SK-N-SH (cell line): ENCODE measurements at regions not wholly inside any gene's neighbourhood (a gene's known extent, or its start where the extent isn't known, plus 50 kb on each side); places are given as distances from the start of the nearest gene placed in this dataset.

Experiments
- CTCF ChIA-PET: fragments of 300-600, 350-600 bp; formaldehyde crosslinking; extraction: SDS; loops from one replicate; lab custom pipeline; 2021; lab: Yijun Ruan, JAX
- POLR2A ChIA-PET: fragments of 350-600 bp; sonication (Branson Sonifier 250); formaldehyde crosslinking; extraction: SDS; loops from one replicate; lab custom pipeline; 2020; ENCODE audit warnings: antibody characterized with exemption, inconsistent platforms; lab: Yijun Ruan, JAX
- DNase-seq: peaks from one replicate; pipeline ENCODE4 v3.0.0; 2012
- H2AFZ ChIP-seq: fragments of 200-600 bp; sonication (generic); 2 replicates; pipeline ENCODE4 v1.8.1; 2016; ENCODE audit warnings: antibody characterized with exemption, mild to moderate bottlenecking, low read depth
- H3F3A ChIP-seq: fragments of 200-600 bp; sonication (generic); replicated peaks from 2 replicates; pipeline ENCODE3; 2016; ENCODE audit warnings: antibody characterized with exemption, mild to moderate bottlenecking; ENCODE audit not compliant: insufficient read depth
- H3K27ac ChIP-seq, 2 experiments: fragments of 200-500 bp in 1 of 2; fragments of 200-600 bp in 1 of 2; sonication (Bioruptor generic) in 1 of 2; sonication (generic), shearing (Covaris generic) in 1 of 2; 2 replicates each; pipeline versions ENCODE4 v1.5.1 to v1.6.1; 2014 to 2016; ENCODE audit warnings: low read depth in 2 of 2, inconsistent platforms in 1 of 2, low read length in 1 of 2, mild to moderate bottlenecking in 1 of 2, mixed read lengths in 1 of 2
- H3K27me3 ChIP-seq: fragments of 200-600 bp; sonication (generic), shearing (Covaris generic); 2 replicates; pipeline ENCODE4 v1.6.1; 2016; ENCODE audit warnings: mixed run types; ENCODE audit not compliant: insufficient read depth
- H3K36me3 ChIP-seq, 2 experiments: fragments of 200-500 bp in 1 of 2; fragments of 200-600 bp in 1 of 2; sonication (Bioruptor generic) in 1 of 2; sonication (generic) in 1 of 2; replicated peaks in 1 of 2; 2 replicates each; pipeline versions ENCODE3 to v1.5.1; 2014 to 2016; ENCODE audit warnings: low read length in 1 of 2, mild to moderate bottlenecking in 1 of 2; ENCODE audit not compliant: insufficient read depth in 2 of 2, control insufficient read depth in 1 of 2
- H3K4me1 ChIP-seq, 2 experiments: fragments of 200-500 bp in 1 of 2; fragments of 200-600 bp in 1 of 2; sonication (Bioruptor generic) in 1 of 2; sonication (generic), shearing (Covaris generic) in 1 of 2; 2 replicates each; pipeline versions ENCODE4 v1.5.1 to v1.6.1; 2014 to 2016; ENCODE audit warnings: low read depth in 1 of 2, low read length in 1 of 2, mixed run types in 1 of 2; ENCODE audit not compliant: insufficient read depth in 2 of 2, control insufficient read depth in 1 of 2
- H3K4me2 ChIP-seq: fragments of 200-600 bp; sonication (generic), shearing (Covaris generic); 2 replicates; pipeline ENCODE4 v1.6.1; 2017; ENCODE audit warnings: mixed run types
- H3K4me3 ChIP-seq, 2 experiments: fragments of 200-500 bp in 1 of 2; fragments of 200-600 bp in 1 of 2; sonication (Bioruptor generic) in 1 of 2; sonication (generic), shearing (Covaris generic) in 1 of 2; 2 replicates each; pipeline versions ENCODE4 v1.5.1 to v1.8.1; 2014 to 2016; ENCODE audit warnings: low read depth in 2 of 2, inconsistent platforms in 1 of 2, low read length in 1 of 2, mild to moderate bottlenecking in 1 of 2, mixed read lengths in 1 of 2, moderate library complexity in 1 of 2
- H3K79me2 ChIP-seq: fragments of 200-600 bp; sonication (generic); 2 replicates; pipeline ENCODE4 v1.8.1; 2017; ENCODE audit warnings: mild to moderate bottlenecking; ENCODE audit not compliant: insufficient read depth
- H3K9ac ChIP-seq: fragments of 200-600 bp; sonication (generic); 2 replicates; pipeline ENCODE4 v1.6.1; 2017; ENCODE audit warnings: mixed run types
- H3K9me2 ChIP-seq: fragments of 200-600 bp; sonication (generic); 2 replicates; pipeline ENCODE4 v1.6.1; 2017; ENCODE audit warnings: mixed run types
- H3K9me3 ChIP-seq: fragments of 200-600 bp; sonication (generic); 2 replicates; pipeline ENCODE4 v1.6.1; 2017; ENCODE audit warnings: mixed run types, mild to moderate bottlenecking, moderate library complexity
- H4K20me1 ChIP-seq: fragments of 200-600 bp; sonication (generic); 2 replicates; pipeline ENCODE4 v1.6.1; 2017; ENCODE audit warnings: mild to moderate bottlenecking, mixed run types; ENCODE audit not compliant: insufficient read depth
- CHD2 ChIP-seq: fragments of 150-350 bp; IDR thresholded peaks from 2 replicates; pipeline ENCODE4 v1.6.1; 2018; ENCODE audit warnings: low read length; ENCODE audit not compliant: partially characterized antibody
- EP300 ChIP-seq, 2 experiments: IDR thresholded peaks; 2 replicates each; pipeline versions ENCODE4 v1.4.0 to v1.6.1; 2012; ENCODE audit warnings: borderline replicate concordance in 1 of 2, low read depth in 1 of 2, low read length in 1 of 2
- EZH2phosphoT487 ChIP-seq: fragments of 200-600 bp; sonication (generic); IDR thresholded peaks from 2 replicates; pipeline ENCODE4 v1.6.1; 2017; ENCODE audit warnings: low read depth, mixed run types, mild to moderate bottlenecking, antibody characterized with exemption, moderate library complexity, borderline replicate concordance
- FOXJ3 ChIP-seq: sonication (generic); formaldehyde crosslinking; IDR thresholded peaks from 2 replicates; pipeline ENCODE4 v1.5.1; 2020; ENCODE audit warnings: mild to moderate bottlenecking, missing genetic modification reagents
- FOXM1 ChIP-seq: IDR thresholded peaks from 2 replicates; pipeline ENCODE4 v1.4.0; 2012; ENCODE audit warnings: low read depth, mild to moderate bottlenecking
- GATA2 ChIP-seq: sonication (generic); formaldehyde crosslinking; IDR thresholded peaks from 2 replicates; pipeline ENCODE4 v1.5.0; 2020; ENCODE audit warnings: mild to moderate bottlenecking, missing genetic modification reagents
- IRF3 ChIP-seq: fragments of 150-350 bp; IDR thresholded peaks from 2 replicates; pipeline ENCODE4 v1.6.1; 2016; ENCODE audit warnings: mild to moderate bottlenecking, low read depth, low read length
- JUND ChIP-seq: IDR thresholded peaks from 2 replicates; pipeline ENCODE4 v1.4.0; 2012
- MXI1 ChIP-seq: IDR thresholded peaks from 2 replicates; pipeline ENCODE4 v1.6.1; 2012; ENCODE audit warnings: mild to moderate bottlenecking, low read depth, low read length, improper control_type of control experiment
- RXRA ChIP-seq: IDR thresholded peaks from 2 replicates; pipeline ENCODE4 v1.4.0; 2012; ENCODE audit warnings: low read depth, mild to moderate bottlenecking, borderline replicate concordance
- SIN3A ChIP-seq: IDR thresholded peaks from 2 replicates; pipeline ENCODE4 v1.6.1; 2012; ENCODE audit warnings: low read depth, mild to moderate bottlenecking, low read length, moderate library complexity, borderline replicate concordance
- TAF1 ChIP-seq: IDR thresholded peaks from 2 replicates; pipeline ENCODE4 v1.6.1; 2012; ENCODE audit warnings: low read depth, mild to moderate bottlenecking, low read length, moderate library complexity, borderline replicate concordance
- TCF12 ChIP-seq: IDR thresholded peaks from 2 replicates; pipeline ENCODE4 v1.4.0; 2012
- TEAD4 ChIP-seq: IDR thresholded peaks from 2 replicates; pipeline ENCODE4 v1.4.0; 2012; ENCODE audit warnings: mild to moderate bottlenecking, borderline replicate concordance; ENCODE audit not compliant: insufficient read depth
- YY1 ChIP-seq: IDR thresholded peaks from 2 replicates; pipeline ENCODE4 v1.4.0; 2012; ENCODE audit warnings: low read depth, mild to moderate bottlenecking
- ZBTB33 ChIP-seq: IDR thresholded peaks from 2 replicates; pipeline ENCODE4 v1.4.0; 2012; ENCODE audit warnings: low read depth, borderline replicate concordance
- WGBS: methylation state at CpG from one replicate; pipeline ENCODE4 v1.1.6; 2017; ENCODE audit warnings: low lambda C conversion rate; 5-methylcytosine and 5-hydroxymethylcytosine counted together
- TF ChIP-seq, protein P1 (sequence below): IDR thresholded peaks from 2 replicates; pipeline ENCODE4 v1.6.1; 2012; ENCODE audit warnings: mild to moderate bottlenecking, low read depth, low read length, moderate library complexity
- TF ChIP-seq, protein P2 (sequence below): IDR thresholded peaks from 2 replicates; pipeline ENCODE4; 2012
- TF ChIP-seq, protein P3 (sequence below): IDR thresholded peaks from 2 replicates; pipeline ENCODE4 v1.4.0; 2012; ENCODE audit warnings: low read depth, borderline replicate concordance

- Histone ChIP-seq H3K9me2 (no peaks in the 10 kb centered on the region), H3K79me2 (no peaks in the 10 kb centered on the region), H3K36me3 (no peaks in the 10 kb centered on the region), H4K20me1 (no peaks in the 10 kb centered on the region), H3F3A (no peaks in the 10 kb centered on the region), H2AFZ (no peak overlapping the region), H3K9ac (no peak overlapping the region), H3K27ac (no peak overlapping the region), H3K9me3 (no peaks in the 10 kb centered on the region; the same call in 1 of the 2 replicates), H3K4me3 (no peak overlapping the region), H3K4me2 (no peak overlapping the region), H3K27me3 (no peaks in the 10 kb centered on the region), H3K4me1 (no peaks in the 10 kb centered on the region)
- POLR2A ChIA-PET = no interaction called here
- TF ChIP-seq MXI1 (no peak), TEAD4 (no peak), EZH2phosphoT487 (no peak), RXRA (no peak), FOXM1 (no peak), EP300 (IDR thresholded peaks at IDR 0.05; ENCODE audit: borderline replicate concordance in 1 of 2, low read depth in 1 of 2, low read length in 1 of 2) (no peak), IRF3 (no peak), TAF1 (no peak), SIN3A (no peak), JUND (no peak)
- TF ChIP-seq, protein P1, sequence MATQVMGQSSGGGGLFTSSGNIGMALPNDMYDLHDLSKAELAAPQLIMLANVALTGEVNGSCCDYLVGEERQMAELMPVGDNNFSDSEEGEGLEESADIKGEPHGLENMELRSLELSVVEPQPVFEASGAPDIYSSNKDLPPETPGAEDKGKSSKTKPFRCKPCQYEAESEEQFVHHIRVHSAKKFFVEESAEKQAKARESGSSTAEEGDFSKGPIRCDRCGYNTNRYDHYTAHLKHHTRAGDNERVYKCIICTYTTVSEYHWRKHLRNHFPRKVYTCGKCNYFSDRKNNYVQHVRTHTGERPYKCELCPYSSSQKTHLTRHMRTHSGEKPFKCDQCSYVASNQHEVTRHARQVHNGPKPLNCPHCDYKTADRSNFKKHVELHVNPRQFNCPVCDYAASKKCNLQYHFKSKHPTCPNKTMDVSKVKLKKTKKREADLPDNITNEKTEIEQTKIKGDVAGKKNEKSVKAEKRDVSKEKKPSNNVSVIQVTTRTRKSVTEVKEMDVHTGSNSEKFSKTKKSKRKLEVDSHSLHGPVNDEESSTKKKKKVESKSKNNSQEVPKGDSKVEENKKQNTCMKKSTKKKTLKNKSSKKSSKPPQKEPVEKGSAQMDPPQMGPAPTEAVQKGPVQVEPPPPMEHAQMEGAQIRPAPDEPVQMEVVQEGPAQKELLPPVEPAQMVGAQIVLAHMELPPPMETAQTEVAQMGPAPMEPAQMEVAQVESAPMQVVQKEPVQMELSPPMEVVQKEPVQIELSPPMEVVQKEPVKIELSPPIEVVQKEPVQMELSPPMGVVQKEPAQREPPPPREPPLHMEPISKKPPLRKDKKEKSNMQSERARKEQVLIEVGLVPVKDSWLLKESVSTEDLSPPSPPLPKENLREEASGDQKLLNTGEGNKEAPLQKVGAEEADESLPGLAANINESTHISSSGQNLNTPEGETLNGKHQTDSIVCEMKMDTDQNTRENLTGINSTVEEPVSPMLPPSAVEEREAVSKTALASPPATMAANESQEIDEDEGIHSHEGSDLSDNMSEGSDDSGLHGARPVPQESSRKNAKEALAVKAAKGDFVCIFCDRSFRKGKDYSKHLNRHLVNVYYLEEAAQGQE = no peak
- TF ChIP-seq, protein P2, sequence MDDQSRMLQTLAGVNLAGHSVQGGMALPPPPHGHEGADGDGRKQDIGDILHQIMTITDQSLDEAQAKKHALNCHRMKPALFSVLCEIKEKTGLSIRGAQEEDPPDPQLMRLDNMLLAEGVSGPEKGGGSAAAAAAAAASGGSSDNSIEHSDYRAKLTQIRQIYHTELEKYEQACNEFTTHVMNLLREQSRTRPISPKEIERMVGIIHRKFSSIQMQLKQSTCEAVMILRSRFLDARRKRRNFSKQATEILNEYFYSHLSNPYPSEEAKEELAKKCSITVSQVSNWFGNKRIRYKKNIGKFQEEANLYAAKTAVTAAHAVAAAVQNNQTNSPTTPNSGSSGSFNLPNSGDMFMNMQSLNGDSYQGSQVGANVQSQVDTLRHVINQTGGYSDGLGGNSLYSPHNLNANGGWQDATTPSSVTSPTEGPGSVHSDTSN = no peak
- DNase-seq = no peak
- CTCF ChIA-PET = interaction anchor here (1.0 kb wide), 1 partner anchor 11 kb away, joined by 3 read pairs; no protein-coding TSS in a partner anchor
Measured at GRCh38 chr16:35480988-35481387, 2021.6 kb downstream of the TP53TG3F start.

DNA sequence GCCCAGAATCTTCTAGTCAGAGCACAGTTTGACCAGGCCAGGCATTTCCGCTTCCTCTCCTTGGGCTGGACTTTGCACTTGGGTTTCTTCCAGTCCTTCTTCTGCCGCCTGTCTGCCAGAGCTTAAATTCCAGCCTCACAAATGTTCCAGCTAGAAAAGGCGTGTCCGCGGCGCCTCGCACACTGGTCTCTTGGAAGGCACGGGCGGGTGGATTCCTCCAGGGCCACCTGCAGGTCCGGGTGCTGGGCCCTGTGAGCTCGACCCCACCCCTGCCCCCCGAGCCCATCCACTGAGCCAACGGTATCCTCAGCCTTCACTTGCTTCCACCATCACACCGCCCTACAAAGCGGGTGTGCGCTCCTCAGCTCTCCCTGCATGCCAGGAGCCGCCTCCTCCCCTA is 2026.5 kb downstream of the TP53TG3F start:
- Histone ChIP-seq H3K4me2 (no peak overlapping the region), H3K4me3 (no peak overlapping the region), H3K27me3 (no peaks in the 10 kb centered on the region), H4K20me1 (no peaks in the 10 kb centered on the region), H2AFZ (no peak overlapping the region), H3F3A (no peaks in the 10 kb centered on the region), H3K9me3 (no peaks in the 10 kb centered on the region), H3K9ac (no peak overlapping the region), H3K36me3 (no peaks in the 10 kb centered on the region), H3K27ac (no peak overlapping the region), H3K4me1 (no peaks in the 10 kb centered on the region), H3K79me2 (no peaks in the 10 kb centered on the region), H3K9me2 (no peaks in the 10 kb centered on the region)
- ChIA-PET POLR2A (no interaction called here), CTCF (no interaction called here)
- TF ChIP-seq TCF12 (no peak), CHD2 (no peak), SIN3A (no peak), FOXJ3 (CRISPR knock-in tag) (no peak), YY1 (no peak), ZBTB33 (no peak), RXRA (no peak), GATA2 (CRISPR knock-in tag) (no peak), JUND (no peak), EZH2phosphoT487 (no peak)
- TF ChIP-seq, protein P3, sequence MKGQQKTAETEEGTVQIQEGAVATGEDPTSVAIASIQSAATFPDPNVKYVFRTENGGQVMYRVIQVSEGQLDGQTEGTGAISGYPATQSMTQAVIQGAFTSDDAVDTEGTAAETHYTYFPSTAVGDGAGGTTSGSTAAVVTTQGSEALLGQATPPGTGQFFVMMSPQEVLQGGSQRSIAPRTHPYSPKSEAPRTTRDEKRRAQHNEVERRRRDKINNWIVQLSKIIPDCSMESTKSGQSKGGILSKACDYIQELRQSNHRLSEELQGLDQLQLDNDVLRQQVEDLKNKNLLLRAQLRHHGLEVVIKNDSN = no peak
- DNase-seq = no peak
- WGBS = 48% methylated on average over 12 of the region's 17 CpGs
